NCI-H748 (cell line): ENCODE measurements at regions not wholly inside any gene's neighbourhood (a gene's known extent, or its start where the extent isn't known, plus 50 kb on each side); places are given as distances from the start of the nearest gene placed in this dataset.

Experiments
- DNase-seq: peaks from one replicate; lab custom pipeline; 2025; ENCODE audit not compliant: unreplicated experiment; lab: John Stamatoyannopoulos, UW

DNA sequence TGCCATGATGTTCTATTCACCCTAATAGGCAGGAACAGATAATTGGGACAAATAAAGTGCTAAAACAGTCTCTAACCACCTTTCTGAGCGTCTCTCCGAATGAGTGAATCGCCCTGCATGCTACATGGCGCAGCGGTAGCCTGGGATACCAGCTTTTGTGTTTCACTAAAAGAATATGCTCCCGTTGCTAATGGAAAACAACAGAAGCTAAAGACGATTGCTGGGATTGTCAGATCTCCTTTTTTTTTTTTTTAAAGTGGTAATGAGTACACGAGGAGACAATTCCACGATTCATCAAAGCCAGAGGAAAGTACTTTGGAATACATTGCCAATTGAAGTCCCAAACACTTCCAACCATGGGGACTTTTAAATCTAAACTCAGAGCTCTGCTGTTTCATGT, 1815.3 kb upstream of the CELF4 start:
- DNase-seq, result peak; percentile 86

DNA sequence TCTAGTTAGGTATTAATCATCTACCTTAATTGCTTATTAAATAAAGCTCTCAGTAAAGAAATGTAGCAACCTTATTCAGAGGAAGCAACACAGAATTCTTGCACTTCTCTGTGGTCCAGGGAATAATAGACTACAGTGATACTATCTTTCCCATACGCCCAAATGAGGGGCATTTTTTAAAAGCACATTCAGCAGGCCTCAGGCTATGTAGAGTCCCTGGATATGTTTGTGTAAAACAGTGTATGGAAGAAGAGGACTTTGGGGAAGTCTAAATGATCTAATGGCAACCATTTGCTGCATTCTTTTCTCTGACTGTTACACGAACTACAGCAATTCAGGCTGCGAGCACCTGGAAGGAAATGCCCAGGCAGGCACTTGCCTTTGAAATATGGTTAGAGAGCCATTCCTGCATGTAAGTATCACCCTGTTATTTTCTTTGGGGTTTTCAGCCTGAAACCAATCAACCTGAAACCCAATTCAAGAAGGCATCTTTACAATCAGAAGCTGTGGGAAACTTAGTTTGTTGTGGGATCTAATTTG, 1814.7 kb upstream of the CELF4 start:
- peak; percentile 50 for DNase-seq

DNA sequence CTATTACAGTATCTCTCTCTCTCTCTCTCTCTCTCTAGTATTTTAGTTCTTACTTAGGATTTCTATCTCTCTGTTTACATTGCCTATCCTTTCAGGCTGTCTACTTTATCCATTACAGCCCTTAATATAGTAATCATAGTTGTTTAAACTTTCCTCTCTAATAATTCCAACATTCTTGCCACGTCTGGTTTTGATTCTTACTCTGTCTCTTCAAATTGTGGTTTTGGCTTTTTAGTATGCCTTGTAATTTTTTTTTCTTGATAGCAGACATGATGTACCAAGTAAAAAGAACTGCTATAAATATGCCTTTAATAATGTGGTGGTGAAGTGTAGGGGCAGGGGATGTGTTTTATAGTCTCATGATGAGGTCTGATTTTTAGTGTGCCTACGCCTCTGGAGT, 1809.5 kb upstream of the CELF4 start:
- DNase-seq, result no peak

DNA sequence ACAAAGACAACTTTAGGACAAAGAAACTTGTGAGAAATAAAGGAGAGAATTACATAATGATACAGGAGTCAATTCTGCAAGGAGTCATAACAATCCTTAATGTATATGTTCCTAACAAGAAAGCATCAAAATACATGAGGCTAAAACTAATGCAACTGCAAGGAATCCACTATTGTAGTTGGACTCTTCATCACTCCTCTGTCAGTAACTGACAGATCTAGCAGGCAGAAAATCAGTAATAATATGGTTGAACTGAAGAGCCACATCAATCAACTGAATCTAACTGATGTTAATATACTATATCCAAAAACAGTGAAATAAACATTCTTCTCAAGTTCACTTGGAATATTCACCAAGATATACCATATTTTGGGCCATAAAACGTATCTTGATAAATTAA, 1806.4 kb upstream of the CELF4 start:
- DNase-seq, result no peak

DNA sequence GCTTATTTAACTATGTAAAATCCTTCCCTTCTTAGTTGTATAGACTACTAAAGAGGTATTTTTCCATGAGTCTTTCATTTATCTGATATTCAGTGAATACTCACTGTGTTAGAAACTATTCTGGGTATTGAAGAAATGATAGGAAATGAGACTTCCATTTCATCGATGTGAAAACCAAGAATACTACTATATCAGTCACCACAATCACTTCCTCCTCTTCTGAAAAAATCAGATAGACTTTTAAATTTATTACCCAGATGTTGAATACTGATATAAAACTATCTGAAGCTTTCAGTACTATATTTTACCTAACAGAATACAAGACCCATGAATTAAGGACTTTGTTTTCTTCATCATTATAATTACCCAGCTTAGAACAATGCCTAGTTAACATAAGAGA, 1801.1 kb upstream of the CELF4 start:
- no peak for DNase-seq

DNA sequence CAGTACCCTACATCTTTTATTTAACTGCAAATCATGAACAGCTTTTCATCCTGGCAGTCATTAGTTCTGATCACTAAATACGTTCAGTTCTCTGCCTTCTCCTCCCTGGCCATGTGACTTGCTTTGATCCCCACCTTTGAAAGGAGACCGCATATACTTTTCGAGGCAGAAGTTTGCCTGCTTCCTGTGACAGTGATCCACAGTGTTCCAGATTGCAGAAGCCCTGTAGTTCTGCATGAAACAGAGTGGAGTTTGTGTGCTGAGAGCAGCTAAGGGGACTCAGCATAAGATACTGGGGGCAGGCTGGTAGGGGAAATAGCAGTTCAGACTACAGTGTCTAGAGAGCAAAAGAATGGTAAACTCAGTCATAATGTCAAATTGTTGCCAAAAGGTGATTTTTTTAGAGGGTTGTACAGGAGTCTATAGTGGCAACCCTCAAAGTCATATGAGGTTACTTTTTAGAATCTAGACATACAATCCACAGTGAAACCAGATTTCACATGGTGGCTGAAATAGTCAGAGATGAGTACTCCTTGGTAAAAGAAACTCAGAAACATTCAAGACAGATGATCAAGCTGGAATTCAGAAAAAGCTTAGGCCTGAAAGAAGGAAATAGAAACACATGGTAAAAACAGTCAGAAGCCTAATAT, 1800.4 kb upstream of the CELF4 start:
- DNase-seq, result no peak

DNA sequence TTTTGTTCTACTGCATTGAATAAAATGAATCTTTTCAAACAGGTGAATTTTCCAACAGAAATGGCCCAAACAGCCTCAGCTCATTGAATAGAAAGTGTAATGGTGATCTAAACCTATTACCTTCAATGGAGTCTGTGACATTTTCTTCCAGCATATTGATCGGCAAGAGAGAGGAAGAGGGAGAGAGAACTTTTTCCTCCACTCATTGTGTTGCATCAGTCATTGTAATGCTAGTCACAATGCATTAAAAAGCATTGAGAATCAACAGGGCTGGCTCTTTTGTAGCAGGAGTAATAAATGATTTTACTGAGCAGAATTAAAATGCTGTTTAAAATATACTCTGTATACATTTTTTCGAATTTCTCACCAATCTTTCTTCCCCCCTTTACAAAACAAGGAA, 1794.5 kb upstream of the CELF4 start:
- DNase-seq, result no peak

DNA sequence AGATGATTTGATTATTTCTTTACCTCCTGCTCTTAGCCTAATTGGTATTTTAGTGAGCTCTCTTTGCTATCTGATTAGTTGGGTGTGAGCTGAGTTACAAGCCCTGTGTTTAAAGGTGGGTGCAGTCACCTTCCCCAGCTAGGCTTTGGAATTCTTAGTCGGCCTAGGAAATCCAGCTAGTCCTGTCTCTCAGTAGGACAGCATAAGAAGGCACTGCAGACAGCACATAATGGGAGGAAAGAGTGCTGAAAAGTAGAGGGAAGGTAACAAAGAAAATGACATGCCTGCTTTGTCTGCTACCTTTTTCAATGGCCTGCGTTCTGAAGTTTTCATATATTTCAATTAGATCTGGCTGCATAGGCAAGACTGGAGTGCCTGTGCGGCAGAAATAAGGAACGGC, 1794.0 kb upstream of the CELF4 start:
- DNase-seq, result no peak

DNA sequence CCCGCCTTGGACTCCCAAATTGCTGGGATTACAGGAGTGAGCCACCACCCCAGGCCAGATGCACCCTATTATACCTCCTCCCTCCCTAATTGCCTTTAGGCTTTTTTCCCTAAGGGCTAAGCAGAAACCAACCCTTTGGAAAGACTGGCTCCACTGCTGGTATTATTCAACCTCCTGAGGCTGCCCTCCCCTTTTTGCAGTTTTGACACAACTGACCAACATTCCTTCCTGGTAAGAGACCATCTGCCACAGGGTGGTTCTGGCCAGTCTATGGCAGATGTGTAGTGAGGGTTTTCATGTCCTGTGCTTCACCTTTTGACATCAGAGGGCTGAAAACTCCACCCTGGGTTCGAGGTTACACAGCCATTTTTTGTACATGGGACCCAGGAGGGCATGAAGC, 1785.3 kb upstream of the CELF4 start:
- DNase-seq, result no peak

DNA sequence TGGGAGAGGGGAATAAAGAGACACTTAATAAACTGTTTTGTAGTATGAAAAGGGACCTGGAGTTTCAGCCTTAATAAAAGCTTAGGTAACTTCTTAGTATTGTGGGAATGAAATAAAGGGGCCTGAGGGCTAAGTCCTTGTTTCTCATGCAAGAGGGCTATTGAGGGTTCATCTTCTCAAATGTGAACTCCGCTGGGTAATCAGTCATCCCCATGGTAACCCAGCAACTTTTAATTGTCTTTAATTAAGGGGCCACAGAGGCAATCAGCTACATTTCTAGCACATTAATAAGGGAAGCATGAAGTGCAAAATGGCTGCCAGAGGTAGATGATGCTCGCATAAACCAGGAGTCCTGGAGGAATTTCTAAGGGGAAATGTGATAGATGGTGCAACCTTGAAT, 1784.2 kb upstream of the CELF4 start:
- DNase-seq, result no peak

DNA sequence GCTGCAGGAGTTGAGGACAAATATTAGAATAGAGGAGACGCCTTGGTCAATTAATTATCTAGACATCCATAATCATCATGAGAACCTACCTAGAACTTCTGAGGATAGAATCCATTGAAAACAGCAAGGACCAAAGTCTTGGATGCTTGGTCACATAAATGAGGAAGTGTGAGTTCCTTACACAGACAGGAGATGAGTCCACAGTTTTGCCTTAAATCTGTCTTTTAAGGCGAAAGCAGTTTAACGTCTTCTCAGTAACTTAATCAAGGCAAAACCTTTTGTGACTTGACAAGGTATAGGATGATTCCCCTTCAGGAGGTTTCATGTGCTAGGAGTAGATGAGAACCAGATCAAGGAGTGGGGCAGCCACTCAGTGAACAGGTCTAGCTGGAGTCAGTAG, 1783.2 kb upstream of the CELF4 start:
- no peak for DNase-seq

DNA sequence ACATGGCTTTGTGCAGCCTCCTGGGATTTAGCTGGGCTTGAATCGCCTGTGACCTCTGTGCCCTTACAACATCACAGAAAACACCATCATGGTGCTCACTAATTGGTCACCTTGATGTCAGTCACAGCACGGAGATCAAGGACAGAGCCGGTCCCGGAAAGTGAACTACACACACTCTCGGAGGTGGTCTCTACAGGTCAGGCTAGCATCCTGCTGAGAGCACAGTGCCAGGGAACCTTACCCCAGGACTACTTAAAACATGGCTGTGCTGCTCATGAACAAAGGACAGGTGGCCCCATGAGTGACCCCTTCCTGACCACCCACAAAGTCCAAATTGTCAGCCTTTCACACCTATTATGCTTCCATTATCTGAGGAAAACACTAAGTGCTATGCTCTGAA, 1782.1 kb upstream of the CELF4 start:
- peak; percentile 79 for DNase-seq

DNA sequence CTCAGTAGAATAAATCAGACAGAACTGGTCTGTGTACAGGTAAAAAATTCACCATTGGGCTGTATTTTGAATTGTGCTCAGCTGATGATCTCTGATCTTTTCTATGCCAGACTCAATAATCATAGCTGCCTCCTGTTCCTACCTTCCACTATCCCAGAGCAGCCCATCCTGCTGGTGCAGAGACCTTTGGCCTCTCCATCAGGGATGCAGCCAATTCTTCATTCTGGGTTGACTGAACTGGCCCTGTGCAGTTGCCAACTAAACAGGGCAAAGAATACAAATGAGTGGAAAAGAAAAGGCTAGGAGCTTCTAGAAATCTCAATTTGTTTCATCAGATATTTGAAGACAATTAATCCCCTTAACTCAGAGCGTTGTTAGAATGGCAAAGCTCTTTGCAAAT, 1781.3 kb upstream of the CELF4 start:
- no peak for DNase-seq

DNA sequence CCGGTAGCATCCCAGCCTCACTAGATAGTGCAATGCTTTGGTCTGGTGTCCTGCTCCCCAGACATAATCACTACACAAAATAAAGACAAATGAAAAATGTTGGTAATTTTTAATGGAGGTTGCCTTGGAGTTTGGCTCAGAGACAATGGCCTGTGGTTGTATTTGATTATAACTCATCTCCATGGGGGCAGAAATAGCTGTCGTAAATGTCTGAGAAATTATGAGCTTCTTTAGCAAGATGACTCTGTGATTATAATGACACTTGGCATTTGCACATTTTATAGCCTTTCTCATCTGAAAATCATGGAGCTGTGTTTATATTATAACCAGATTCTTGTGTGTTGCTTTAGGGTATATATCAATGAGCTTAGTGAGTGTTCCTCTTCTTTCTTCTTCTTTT, 1779.7 kb upstream of the CELF4 start:
- DNase-seq, result peak; percentile 37

DNA sequence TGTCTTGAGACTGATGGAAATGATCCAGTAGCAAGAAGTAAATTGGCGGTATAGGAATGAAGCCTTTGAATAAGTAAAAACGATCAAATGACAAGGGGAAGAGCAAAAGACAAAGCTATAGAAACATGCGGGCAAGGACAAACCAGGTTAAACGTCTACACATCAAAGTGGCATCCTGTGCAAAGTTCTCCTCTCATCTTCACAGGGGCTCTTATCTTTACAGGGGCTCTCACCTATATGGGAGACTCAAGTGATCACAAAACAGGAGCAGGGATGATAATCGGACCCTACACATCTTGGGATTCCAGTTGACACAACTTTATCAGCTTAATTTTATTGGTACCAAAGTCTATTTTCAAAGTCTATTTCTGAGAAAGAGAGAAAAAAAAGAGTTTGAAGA, 1778.9 kb upstream of the CELF4 start:
- no peak for DNase-seq

DNA sequence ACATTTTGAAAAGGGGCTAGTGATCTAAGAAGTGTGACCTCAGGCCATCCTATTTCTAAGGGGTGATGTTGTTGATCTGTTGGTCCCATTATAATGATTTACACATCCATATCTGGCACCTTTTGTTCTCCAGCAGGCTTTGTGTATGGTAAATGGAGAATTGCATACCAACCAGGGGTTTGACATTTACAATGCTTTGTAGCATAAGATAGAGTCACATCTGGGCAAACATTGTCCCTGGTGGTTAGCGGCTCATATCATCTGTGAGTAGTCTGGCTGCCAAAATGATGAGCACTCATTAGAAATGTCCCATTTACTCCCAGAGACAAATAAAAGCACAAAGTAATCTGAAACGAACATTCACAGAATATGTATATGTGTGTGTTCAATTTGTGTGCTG, 1775.5 kb upstream of the CELF4 start:
- DNase-seq, result peak; percentile 100

DNA sequence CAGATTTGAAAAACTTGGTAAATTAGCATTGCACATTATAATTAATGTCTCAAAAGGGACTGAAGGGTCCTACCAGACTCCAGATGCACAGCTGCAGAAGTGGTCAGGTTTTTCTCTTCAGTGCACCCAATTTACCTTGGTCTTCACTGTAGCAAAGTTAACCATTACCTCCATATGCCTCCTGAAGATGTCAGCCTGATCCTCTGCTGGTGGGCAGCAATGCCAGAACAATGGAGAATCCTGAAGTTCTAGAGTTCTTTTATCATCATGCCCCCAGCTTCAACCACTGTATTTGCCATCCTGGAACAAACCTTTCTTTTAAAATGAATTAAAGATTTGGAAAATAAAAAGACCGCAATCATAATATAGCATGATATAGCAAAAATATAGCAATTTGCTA, 1774.8 kb upstream of the CELF4 start:
- DNase-seq, result peak; percentile 77

DNA sequence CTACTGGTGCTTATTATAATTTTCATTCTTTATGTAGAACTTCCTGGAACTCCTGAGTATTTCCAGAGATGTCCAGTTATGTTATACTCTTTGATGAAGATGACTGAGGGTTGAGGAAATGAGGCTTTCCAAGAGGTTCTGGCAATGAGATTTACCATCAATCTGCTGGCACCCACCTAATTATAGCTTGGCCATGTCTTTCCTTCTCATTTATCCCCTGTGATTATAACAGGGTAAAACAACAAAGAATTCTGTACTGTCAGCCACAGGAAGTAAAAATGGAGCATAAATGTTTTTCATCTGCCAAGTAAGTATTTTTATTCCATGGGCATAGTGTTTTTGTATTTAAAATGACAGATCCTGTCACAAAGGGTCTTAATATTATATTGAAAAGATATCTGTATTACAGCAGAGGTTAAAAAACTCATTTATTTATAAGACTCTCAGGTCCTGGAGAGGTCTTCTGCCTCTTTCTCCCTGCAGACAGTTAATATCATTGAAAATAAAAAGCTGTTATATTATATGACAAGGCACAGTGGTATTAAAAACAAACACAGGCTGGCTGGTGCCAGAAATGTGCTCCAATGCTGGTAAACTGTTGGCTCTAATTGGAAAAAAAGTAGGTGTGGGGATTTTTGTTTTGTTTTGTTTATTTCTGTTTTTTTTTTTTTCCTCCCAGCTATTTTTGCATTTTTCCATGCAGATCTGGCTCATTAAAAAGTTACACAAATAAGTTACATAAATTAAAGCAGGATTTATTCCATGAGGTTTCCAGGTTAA, 1764.1 kb upstream of the CELF4 start:
- DNase-seq, result no peak

DNA sequence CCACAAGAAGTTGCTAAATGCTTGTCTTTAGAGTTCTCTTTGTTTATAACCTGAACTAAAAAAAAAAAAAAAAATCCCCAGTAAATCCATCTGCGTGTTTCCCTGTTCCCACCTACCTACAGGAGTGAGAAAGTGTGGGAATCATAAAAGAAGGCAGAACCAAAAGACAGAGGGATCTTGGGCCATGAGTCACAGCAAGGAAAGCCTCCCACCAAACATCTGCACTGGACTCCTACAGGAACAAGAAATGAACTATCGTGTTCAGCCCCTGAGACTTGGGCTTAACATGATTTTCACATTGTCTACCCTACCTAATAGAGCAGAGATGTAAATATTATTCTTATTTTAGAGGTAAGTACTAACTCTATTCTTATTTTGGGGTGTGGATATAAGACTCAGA, 1761.2 kb upstream of the CELF4 start:
- no peak for DNase-seq

DNA sequence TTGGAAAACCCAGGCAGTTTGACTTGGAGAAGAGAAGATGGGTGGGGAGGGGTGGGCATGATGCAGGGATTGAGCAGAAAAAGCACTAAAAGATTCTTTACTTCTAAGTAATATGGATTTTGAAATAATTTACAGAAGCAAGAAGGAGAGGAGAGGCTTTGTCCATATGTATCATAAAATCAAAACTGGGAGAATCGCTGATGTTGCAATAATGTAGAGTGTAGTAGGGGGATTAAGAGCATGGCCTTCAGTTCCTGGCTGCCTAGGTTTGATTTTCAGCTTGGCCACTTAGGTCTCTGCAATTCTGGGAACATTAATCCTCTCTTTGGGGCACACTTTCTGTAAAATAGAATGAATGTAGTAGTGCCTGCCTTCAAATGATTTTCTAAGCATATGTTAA, 1760.4 kb upstream of the CELF4 start:
- no peak for DNase-seq

DNA sequence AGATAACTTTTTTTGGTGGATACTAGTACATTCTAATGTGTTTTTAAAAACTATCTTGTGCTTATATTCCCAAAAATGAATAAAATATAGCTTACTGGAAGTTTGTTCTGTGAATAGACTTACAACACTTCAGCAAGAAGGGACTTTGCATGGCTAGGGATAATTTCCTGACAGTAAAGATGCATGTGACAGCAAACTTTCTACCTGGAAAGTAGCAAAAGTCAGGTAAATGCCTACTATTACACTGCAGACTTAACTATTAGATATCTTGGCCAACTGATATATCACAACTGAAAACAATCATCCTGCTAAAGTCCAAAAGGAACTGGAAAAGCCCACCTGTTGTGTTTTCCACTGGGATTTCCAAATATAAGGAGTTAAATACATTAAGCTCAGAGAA, 1753.5 kb upstream of the CELF4 start:
- no peak for DNase-seq

DNA sequence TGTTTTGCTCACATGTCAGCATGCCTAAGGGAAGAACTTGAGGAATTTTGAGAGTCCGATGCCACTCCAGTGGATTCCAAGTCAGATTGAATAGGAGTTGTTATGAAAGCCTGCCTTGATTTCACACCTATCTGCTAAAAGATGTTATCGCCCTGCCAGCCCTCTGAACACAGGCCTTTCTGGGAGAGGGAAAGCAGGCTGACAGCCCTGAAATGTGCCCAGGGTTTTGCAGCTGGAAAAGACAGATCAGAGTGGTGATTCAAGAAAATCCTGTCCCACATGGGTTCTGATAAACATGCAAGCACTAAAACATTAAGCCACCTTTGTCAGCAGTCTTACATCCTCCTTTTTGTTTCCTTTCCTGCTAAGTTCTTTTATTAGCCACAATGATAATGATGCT, 1752.9 kb upstream of the CELF4 start:
- DNase-seq, result no peak

DNA sequence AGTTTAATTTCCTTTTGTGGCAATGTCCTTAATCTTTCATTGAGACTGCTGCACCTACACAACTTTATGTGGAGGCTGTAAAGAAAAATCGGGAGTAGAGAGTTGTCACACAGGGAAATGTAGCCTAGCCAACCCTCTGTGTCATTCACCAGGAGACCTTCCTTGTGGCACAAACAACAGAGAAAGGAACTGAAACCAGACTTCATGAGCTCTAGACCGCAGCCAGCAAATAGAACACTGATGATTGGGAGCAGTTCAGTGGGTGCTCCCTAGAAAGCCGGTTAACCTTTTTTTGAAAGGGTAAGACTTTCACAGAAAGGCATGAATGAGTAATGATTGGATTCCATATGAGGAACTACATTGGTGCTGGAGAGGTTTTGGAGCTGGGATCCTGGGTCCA, 1752.4 kb upstream of the CELF4 start:
- DNase-seq, result no peak
